Subcutaneous abdominal adipose tissue (tissue), 5 donors: ENCODE measurements at regions not wholly inside any gene's neighbourhood (a gene's known extent, or its start where the extent isn't known, plus 50 kb on each side); places are given as distances from the start of the nearest gene placed in this dataset.
A peak's percentile ranks its signal among the peaks of the same experiment; 100 is the strongest.

Source experiments
- H3K27ac ChIP-seq: one replicate; pipeline ENCODE4 v1.7.0; 2013; ENCODE audit warnings: low read depth, mild to moderate bottlenecking, inconsistent platforms, low read length, moderate library complexity
- H3K27me3 ChIP-seq, 5 donors: one replicate each; pipeline ENCODE4 v1.7.0; 2013; ENCODE audit warnings: low read length in 5 of 5, inconsistent platforms in 1 of 5; ENCODE audit not compliant: control insufficient read depth in 5 of 5, insufficient read depth in 4 of 5
- H3K36me3 ChIP-seq, 5 donors: one replicate each; pipeline ENCODE4 v1.7.0; 2013; ENCODE audit warnings: low read length in 5 of 5; ENCODE audit not compliant: control insufficient read depth in 5 of 5, insufficient read depth in 5 of 5
- H3K4me1 ChIP-seq, 5 donors: one replicate each; pipeline ENCODE4 v1.7.0; 2013; ENCODE audit warnings: low read length in 5 of 5, mild to moderate bottlenecking in 3 of 5, moderate library complexity in 1 of 5; ENCODE audit not compliant: control insufficient read depth in 5 of 5, insufficient read depth in 5 of 5
- H3K4me3 ChIP-seq, 5 donors: one replicate each; pipeline ENCODE4 v1.7.0; 2013; ENCODE audit warnings: low read length in 5 of 5, low read depth in 1 of 5
- H3K9ac ChIP-seq, 5 donors: one replicate each; pipeline ENCODE4 v1.7.0; 2013; ENCODE audit warnings: low read length in 5 of 5, mild to moderate bottlenecking in 4 of 5, moderate library complexity in 3 of 5
- H3K9me3 ChIP-seq, 5 donors: one replicate each; pipeline ENCODE4 v1.7.0; 2013; ENCODE audit warnings: low read length in 5 of 5; ENCODE audit not compliant: control insufficient read depth in 5 of 5
- donor health status: healthy.
- donor health status: healthy.
- donor health status: healthy.
- donor health status: healthy.
- donor health status: healthy.

DNA sequence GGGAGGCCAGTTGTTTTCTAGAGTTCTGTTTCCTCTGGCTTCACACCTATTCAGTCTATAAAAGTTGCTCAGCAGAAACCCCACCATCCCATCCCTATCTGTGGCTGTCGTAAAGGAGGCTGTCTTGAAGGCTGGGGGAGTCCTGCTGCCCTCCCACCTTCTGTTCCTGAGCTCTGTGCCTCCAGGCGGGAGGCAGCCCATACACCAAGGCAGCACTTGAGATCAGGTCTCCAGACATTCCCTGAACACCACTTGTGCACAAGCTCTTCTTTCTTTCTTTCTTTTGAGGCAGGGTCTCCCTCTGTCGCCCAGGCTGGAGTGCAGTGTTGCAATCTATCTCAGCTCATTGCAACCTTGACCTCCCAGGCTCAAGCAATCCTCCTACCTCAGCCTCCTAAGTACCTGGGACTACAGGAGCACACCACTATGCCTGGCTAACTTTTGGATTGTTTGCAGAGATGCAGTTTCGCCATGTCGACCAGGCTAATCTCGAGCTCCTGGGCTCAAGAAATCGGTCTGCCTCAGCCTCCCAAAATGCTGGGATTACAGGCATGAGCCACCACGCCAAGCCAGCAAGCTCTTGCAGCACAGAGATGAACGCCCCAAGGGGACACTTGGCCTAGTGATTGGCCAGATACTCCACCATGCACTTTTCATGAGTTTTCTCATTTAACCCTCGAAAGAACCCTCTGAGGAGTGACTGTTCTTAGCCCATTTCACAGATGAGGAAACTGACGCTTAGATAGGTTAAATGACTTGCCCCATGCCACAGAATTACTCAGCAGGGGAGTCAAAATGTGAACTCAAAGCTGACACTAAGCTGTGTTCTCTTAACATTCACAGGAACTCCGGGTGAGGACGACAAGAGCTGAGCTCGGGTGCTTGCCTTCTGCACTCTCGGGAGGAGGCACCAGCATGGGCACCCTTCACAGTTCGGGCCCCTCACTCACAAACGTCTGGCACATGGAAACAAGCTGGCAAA, 55.8 kb upstream of the ENPP6 start:
- Histone ChIP-seq H3K4me3 (no peak overlapping the region), H3K36me3 (no peaks in the 10 kb centered on the region), H3K4me1 (peaks cover 0 to 20% (median 11%) of the 10 kb centered on the region in 5 donors), H3K27ac (peak overlapping the region; percentile 41), H3K9me3 (no peaks in the 10 kb centered on the region), H3K27me3 (no peaks in the 10 kb centered on the region), H3K9ac (no peak overlapping the region)

DNA sequence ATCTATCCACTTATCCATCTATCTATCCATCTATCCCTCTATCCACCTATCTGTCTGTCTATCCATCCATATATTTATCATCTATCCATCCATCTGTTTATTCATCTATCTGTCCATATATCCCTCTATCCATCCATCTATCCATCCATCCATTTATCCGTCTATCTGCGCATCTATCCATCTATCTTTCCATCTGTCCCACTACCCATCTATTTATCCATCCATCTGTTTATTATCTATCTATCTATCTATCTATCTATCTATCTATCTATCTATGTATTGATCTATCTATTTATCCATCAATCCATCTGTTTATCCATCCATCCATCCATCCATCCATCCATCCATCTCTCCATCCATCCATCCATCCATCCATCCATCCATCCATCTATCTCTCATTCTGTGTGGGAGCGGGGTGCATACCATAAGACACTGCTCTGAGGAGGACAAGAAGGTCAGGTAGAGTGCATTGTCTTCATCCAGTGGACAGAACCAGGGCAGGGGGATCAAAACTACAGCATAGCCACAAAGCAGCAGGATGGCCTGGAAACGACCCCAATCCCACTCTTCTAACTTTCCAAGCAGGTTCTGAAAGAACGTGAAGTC, 53.2 kb upstream of the ENPP6 start:
- Histone ChIP-seq H3K4me1 (peaks cover 0 to 27% (median 18%) of the 10 kb centered on the region in 5 donors), H3K4me3 (no peak overlapping the region), H3K9me3 (peaks cover 0 to 3% (median 0%) of the 10 kb centered on the region in 5 donors), H3K27me3 (no peaks in the 10 kb centered on the region), H3K27ac (no peak overlapping the region), H3K9ac (no peak overlapping the region), H3K36me3 (no peaks in the 10 kb centered on the region)

DNA sequence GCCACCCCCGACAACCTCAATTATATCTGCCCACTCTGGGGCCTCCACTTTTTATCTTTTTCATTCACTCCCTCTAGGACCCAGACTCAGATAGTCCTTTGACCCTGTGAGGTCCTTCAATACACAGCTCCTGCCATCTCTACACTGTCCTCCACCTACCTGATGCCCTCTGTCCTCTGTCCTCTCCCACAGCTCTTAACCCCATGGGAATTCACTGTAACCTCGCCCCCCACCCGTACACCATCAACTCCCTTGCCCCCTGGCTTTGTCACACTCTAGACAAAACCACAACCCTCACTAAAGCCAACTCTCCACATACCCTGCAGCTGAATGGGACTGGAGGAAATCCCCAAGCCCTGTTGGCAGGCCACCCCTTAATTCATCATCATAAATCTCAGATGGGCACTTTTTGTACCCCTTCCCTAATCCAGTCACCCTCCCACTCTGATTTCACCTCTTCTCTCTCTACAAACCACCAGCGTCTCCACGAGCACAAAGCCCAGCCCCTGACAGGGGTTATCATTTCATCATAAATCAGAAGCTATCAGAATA, 52.3 kb upstream of the ENPP6 start:
- H3K4me1 ChIP-seq = peaks cover 0 to 24% (median 20%) of the 10 kb centered on the region in 5 donors
- no peak overlapping the region for H3K27ac ChIP-seq
- no peak overlapping the region for H3K9ac ChIP-seq
- no peaks in the 10 kb centered on the region for H3K36me3 ChIP-seq
- peaks cover 0 to 3% (median 0%) of the 10 kb centered on the region in 5 donors for H3K9me3 ChIP-seq
- H3K27me3 ChIP-seq = no peaks in the 10 kb centered on the region
- no peak overlapping the region for H3K4me3 ChIP-seq

DNA sequence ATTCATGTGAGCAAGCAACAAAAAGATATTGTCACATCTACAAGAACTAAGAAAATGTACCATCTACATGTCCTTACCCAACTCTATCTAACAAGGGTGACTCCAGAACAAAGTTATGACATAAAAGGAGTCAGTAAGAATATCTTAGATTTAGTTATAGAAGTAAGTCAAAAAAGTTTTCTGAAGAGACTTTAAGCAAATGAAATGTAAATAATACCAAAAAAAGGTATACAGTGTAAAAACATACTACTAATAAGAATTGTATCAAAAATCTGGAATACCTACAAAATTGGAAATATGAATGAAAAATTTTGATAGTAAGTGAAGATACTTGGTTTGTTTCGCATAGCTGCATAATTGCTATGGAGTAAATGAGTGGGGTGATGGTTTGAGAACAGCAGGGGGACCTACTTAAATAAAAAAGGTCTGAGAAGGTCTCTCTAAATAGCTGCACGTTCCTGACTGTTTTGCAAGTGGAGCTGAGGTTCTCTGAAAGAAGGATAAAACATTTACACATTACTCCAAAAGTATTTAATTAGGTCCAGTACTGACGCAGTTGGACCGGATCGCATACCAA, 51.0 kb upstream of the ENPP6 start:
- peaks cover 0 to 19% (median 10%) of the 10 kb centered on the region in 5 donors for H3K4me1 ChIP-seq
- H3K27me3 ChIP-seq = no peaks in the 10 kb centered on the region
- H3K9me3 ChIP-seq = peaks cover 0 to 3% (median 0%) of the 10 kb centered on the region in 5 donors
- peak overlapping the region in 4 of 5 donors; percentile 23 to 72 (median 54) for H3K4me3 ChIP-seq
- H3K36me3 ChIP-seq = no peaks in the 10 kb centered on the region
- peak overlapping the region in 2 of 5 donors; percentile 1 to 38 for H3K9ac ChIP-seq
- H3K27ac ChIP-seq = no peak overlapping the region

DNA sequence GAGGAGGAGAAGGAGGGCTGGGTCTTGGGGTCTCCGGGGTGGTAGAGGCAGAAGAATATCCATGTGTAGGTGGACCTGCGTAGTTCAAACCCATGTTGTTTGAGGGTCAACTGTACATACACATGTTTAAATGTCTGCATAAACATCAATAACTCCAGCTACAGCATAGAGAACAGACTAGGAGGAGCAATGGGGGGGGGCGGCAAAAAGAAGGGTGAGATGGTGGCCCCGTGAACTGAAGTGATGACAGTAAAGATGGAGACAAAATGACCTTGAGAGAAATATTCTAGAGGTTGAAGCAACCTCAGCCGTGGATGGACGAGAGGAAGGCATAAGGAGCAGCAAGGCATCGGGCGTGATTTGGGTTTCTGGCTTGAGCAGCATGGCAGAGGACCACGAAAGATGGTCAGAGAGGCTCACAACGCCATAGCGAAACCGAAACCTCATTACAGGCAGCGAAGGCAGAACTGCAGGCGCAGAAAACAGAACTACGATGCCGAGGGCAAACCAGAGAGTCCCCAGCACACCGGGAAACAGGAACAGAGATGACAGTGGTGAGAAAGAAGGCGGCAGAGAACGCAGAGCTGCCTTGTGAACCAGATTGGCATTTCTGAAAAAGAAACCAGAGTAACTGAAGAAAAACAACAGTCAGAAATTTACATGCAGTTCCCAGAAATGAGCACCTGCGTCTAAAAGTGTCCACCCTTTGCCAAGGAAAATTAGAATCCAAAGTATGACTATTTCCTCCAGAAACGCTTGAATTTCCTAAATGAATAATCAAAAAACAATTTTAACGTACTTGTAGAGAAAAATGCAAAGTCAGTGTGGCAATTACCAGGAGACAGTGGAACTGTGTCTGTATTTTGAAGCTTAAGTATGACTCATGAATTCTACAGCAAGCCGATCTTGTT, 50.3 kb upstream of the ENPP6 start:
- peak overlapping the region; percentile 26 for H3K27ac ChIP-seq
- H3K9ac ChIP-seq = peak overlapping the region in 3 of 5 donors; percentile 1 to 70 (median 38)
- no peaks in the 10 kb centered on the region for H3K36me3 ChIP-seq
- no peaks in the 10 kb centered on the region for H3K27me3 ChIP-seq
- H3K9me3 ChIP-seq = peaks cover 0 to 3% (median 0%) of the 10 kb centered on the region in 5 donors
- peaks cover 0 to 13% (median 6%) of the 10 kb centered on the region in 5 donors for H3K4me1 ChIP-seq
- peak overlapping the region; percentile 23 to 72 (median 58) for H3K4me3 ChIP-seq
